Retinal pigment epithelial cell (primary cell): ENCODE measurements at regions not wholly inside any gene's neighbourhood (a gene's known extent, or its start where the extent isn't known, plus 50 kb on each side); places are given as distances from the start of the nearest gene placed in this dataset.

ENCODE experiments used
- DNase-seq: peaks from one replicate; pipeline ENCODE4 v3.0.0-alpha.2; 2010; ENCODE audit warnings: low read depth
- H3K4me3 ChIP-seq: 2 replicates; pipeline ENCODE4 v1.5.1; 2011; ENCODE audit warnings: mild to moderate bottlenecking, low read length, control low read depth, moderate library complexity
- TF ChIP-seq, protein P1 (sequence below): conservative IDR thresholded peaks from 2 replicates; pipeline ENCODE4 v1.5.1; 2011; ENCODE audit warnings: low read depth, low read length, control low read depth, inconsistent platforms

DNA sequence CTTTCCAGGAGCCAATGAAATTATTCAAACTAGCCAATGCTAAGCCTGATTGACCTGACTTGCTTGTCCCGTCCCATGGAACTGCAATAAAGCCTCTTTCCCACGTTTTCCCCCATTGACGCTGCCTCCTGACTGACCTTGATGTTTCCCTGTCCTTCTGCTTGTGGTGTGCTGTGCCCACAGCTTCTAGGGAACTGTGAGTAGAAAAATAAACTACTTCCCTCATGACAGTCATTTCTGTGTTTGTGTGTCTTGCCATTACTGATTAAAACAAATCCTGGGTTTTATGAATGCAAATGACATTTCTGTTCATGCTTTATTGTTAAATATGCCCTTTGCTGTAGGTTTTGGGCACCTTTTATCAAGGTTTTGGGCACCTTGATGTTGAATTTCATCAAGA is 91.3 kb upstream of the ABI1 start:
- TF ChIP-seq, protein P1, sequence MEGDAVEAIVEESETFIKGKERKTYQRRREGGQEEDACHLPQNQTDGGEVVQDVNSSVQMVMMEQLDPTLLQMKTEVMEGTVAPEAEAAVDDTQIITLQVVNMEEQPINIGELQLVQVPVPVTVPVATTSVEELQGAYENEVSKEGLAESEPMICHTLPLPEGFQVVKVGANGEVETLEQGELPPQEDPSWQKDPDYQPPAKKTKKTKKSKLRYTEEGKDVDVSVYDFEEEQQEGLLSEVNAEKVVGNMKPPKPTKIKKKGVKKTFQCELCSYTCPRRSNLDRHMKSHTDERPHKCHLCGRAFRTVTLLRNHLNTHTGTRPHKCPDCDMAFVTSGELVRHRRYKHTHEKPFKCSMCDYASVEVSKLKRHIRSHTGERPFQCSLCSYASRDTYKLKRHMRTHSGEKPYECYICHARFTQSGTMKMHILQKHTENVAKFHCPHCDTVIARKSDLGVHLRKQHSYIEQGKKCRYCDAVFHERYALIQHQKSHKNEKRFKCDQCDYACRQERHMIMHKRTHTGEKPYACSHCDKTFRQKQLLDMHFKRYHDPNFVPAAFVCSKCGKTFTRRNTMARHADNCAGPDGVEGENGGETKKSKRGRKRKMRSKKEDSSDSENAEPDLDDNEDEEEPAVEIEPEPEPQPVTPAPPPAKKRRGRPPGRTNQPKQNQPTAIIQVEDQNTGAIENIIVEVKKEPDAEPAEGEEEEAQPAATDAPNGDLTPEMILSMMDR: no peak
- DNase-seq: no peak
- no peak overlapping the region for H3K4me3 ChIP-seq

DNA sequence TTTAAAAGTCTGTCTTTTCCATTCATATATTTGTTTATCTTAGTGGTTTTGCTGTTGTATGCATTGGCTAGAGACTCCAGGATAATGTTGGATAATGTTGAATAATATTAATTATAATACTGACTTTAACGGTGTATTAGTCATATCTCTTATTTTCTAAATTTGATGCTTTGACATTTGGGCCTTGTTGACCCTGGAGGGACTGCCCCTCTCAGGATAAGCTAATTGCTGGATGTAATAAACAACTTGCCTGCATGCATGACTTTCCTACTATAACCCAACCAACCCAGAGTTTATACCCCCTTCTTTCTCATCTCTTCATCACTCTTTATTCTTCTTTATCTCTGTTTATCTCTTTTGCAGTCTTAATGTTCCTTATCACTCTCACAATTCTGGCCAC is 90.9 kb upstream of the ABI1 start:
- H3K4me3 ChIP-seq: no peak overlapping the region
- no peak for DNase-seq
- TF ChIP-seq, protein P1: no peak

DNA sequence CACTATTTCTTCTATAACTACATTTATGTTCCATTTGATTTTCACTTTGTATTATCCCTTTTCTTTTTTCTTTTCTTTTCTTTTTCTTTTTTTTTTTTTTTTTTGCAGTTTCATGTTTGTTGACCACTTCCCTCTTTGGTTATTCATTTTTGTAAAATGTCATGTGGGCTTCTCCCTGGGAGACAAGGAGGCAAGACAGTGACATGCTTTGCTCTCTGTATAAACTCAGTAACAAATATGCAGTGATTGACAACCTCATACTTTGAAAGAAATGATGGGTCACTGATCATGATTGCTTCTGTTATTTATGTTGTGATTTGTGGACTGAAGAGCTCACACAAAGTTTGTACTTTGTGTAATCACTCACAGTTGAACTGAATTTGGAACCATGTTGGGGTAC is 90.2 kb upstream of the ABI1 start:
- no peak for DNase-seq

DNA sequence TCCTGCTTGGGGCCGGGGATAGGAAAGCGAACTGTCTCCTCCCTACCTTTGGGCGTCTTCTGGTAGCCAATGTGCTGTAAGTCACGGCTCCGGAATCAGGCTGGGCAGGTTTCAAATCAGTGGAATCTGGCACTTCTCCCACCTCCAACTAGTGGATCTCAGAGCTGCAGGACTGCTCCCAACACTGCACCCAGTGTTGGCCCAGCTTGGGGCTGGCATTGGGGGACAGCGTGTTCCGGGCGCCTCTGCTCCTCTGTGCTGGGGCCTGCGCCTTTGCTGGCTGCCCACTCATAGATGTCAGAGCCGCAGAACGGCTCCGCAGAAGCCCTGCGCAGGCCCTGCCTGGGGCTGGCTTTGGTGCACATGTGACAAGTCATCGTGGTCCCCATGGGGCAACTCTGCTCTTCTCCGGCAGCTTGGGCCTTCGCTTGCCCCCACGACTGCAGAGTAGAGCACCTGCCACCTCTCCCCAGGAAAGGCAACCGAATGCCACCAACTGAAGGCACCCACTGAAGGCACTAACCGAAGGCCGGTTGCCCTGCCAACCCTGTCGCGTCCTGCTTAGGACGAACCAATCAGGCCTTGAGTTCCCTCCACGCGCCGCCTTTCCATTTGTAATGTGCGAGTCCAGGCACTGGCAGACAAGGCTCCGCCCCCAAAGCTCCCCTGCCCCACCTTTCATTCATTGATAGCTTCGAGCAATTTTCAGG is 85.5 kb upstream of the ABI1 start:
- TF ChIP-seq, protein P1: no peak
- no peak for DNase-seq
- no peak overlapping the region for H3K4me3 ChIP-seq

More for the DNA sequence above, 90.2 kb upstream of the ABI1 start:
- H3K4me3 ChIP-seq: no peak overlapping the region
- TF ChIP-seq, protein P1: no peak

DNA sequence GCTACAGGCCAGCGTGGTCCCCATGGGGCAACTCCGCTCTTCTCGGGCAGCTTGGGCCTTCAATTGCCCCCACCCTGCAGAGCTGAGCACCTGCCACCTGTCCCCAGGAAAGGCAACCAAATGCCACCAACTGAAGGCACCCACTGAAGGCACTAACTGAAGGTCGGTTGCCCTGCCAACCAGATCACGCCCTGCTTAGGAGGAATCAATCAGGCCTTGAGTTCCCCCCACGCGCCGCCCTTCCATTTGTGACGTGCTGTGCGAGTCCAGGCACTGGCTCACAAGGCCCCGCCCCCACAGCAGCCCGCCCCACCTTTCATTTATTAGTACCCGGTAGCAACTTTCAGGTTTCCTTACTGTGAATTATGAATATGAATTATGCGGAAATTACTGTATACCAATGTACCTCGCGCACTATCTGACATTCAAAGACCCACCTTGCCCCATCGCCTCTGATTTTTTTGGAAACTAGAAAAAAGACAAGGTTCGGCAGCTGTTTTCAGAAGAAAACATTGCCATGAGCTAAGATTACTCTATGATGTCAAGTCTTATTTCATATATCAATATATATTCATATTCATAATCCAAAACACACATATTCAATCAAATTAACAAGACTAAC is 83.6 kb upstream of the ABI1 start:
- H3K4me3 ChIP-seq: no peak overlapping the region
- TF ChIP-seq, protein P1: no peak
- no peak for DNase-seq

DNA sequence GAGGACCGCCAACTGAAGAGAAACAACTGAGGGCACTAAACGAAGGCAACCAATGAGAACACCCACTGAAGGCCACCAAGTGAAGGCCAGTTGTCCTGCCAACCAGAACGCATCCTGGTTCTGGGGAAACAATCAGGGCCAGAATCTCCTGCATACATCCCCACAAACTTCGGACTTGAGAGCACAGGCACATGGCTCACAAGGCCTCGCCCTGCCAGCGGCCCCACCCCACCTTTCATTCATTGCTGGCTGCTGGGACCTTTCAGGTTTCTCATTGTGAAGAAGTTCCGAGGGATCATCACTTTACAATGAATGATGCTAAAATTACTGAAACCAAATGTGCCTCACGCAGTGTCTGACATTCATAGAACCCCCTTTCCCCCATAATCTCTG is 79.2 kb upstream of the ABI1 start:
- no peak overlapping the region for H3K4me3 ChIP-seq
- TF ChIP-seq, protein P1: no peak
- no peak for DNase-seq

DNA sequence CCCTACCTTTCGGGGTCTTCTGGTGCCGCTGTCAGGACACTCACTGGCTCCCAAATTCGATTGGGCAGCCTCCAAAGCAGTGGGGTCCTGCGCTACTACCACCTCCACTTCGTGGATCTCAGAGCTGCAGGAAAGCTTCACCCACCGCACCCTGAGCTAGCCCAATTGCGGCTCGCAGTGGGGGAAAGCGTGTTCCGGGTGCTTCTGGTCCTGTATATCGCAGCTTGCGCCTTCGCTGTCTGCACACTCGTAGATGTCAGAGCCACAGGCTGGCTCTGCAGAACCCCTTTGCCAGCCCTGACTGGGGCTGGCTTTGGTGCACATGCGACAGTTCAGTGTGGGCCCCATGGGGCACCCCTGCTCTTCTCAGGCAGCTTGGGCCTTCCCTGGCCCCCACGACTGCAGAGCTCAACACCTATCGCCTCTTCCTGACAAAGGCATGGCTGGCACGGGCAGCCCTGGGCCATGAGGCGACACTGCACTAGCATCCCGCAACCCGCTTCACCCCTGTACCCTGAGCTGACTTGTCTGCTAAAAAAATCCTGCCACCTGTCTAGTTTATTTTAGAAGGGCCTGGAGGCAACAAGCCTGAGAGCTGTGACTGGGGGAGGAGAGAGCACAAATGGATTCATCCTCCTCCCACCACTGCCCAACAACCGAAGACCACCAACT is 78.7 kb upstream of the ABI1 start:
- TF ChIP-seq, protein P1: no peak
- DNase-seq: no peak
- H3K4me3 ChIP-seq: no peak overlapping the region
